Astrocyte of the hippocampus (primary cell): ENCODE measurements at regions not wholly inside any gene's neighbourhood (a gene's known extent, or its start where the extent isn't known, plus 50 kb on each side); places are given as distances from the start of the nearest gene placed in this dataset.
"Not testable (repeated sequence)": the region's sequence is repeated elsewhere in the genome, so short reads cannot be mapped to it uniquely, and the experiment has no call there.

Experiments
- DNase-seq: peaks from one replicate; pipeline ENCODE4 v3.0.0; 2011; ENCODE audit warnings: low read depth, low spot score

GRCh38 chr4:77305766-77306165 lies 148.8 kb downstream of the CCNG2 start:
- DNase-seq: no peak

- DNase-seq: no peak
These were observed 149.5 kb downstream of the CCNG2 start for GRCh38 chr4:77306496-77306895.

GRCh38 chr4:77308843-77309242 lies 151.8 kb downstream of the CCNG2 start:
- DNase-seq: peak; percentile 35

- no peak for DNase-seq
These were observed 152.5 kb downstream of the CCNG2 start for GRCh38 chr4:77309496-77309895.

GRCh38 chr4:77310931-77311330 lies 153.9 kb downstream of the CCNG2 start:
- DNase-seq: peak; percentile 50

GRCh38 chr4:77314697-77315096 lies 157.7 kb downstream of the CCNG2 start:
- DNase-seq: no peak

GRCh38 chr4:77327151-77327550 lies 170.1 kb downstream of the CCNG2 start:
- no peak for DNase-seq

- no peak for DNase-seq
These were observed 175.8 kb downstream of the CCNG2 start for GRCh38 chr4:77332696-77333270.

GRCh38 chr4:77336411-77337142 lies 179.6 kb downstream of the CCNG2 start:
- no peak for DNase-seq

- DNase-seq: no peak
These were observed 185.3 kb downstream of the CCNG2 start for GRCh38 chr4:77342170-77342810.

- no peak for DNase-seq
These were observed 187.0 kb downstream of the CCNG2 start for GRCh38 chr4:77344001-77344400.

GRCh38 chr4:77344784-77345183 lies 187.8 kb downstream of the CCNG2 start:
- DNase-seq: no peak

- no peak for DNase-seq
These were observed 190.5 kb downstream of the CCNG2 start for GRCh38 chr4:77347351-77347966.

- DNase-seq: no peak
These were observed 191.8 kb downstream of the CCNG2 start for GRCh38 chr4:77348815-77349214.

- no peak for DNase-seq
These were observed 192.4 kb downstream of the CCNG2 start for GRCh38 chr4:77349364-77349763.

GRCh38 chr4:77349796-77350195 lies 192.8 kb downstream of the CCNG2 start:
- DNase-seq: no peak

GRCh38 chr4:77352192-77352591 lies 195.2 kb downstream of the CCNG2 start:
- no peak for DNase-seq

GRCh38 chr4:77353724-77354315 lies 196.8 kb downstream of the CCNG2 start:
- not testable (repeated sequence) for DNase-seq

GRCh38 chr4:77354550-77354949 lies 197.5 kb downstream of the CCNG2 start:
- no peak for DNase-seq

- DNase-seq: no peak
These were observed 198.7 kb downstream of the CCNG2 start for GRCh38 chr4:77355731-77356130.

GRCh38 chr4:77358315-77358928 lies 201.4 kb downstream of the CCNG2 start:
- DNase-seq: peak; percentile 64

- DNase-seq: no peak
These were observed 203.4 kb downstream of the CCNG2 start for GRCh38 chr4:77360451-77360850.
